Brain microvascular endothelial cell (primary cell): ENCODE measurements at regions not wholly inside any gene's neighbourhood (a gene's known extent, or its start where the extent isn't known, plus 50 kb on each side); places are given as distances from the start of the nearest gene placed in this dataset.
"Not testable (repeated sequence)": the region's sequence is repeated elsewhere in the genome, so short reads cannot be mapped to it uniquely, and the experiment has no call there.

Experiments used
- DNase-seq: peaks from one replicate; pipeline ENCODE4 v3.0.0-alpha.2; 2020
- H3K27ac ChIP-seq: fragments of 250-450 bp; sonication (Bioruptor Pico); 2 replicates; pipeline ENCODE4 v1.5.1; 2020; ENCODE audit warnings: mild to moderate bottlenecking, moderate library complexity
- H3K27me3 ChIP-seq: fragments of 250-450 bp; sonication (Bioruptor Pico); replicated peaks from 2 replicates; pipeline ENCODE4 v1.5.1; 2020; ENCODE audit warnings: mild to moderate bottlenecking
- H3K36me3 ChIP-seq: fragments of 250-450 bp; sonication (Bioruptor Pico); replicated peaks from 2 replicates; pipeline ENCODE4 v1.5.1; 2020; ENCODE audit warnings: mild to moderate bottlenecking
- H3K4me3 ChIP-seq: 2 replicates; pipeline ENCODE4 v1.5.1; 2011; ENCODE audit warnings: low read depth, mild to moderate bottlenecking, control low read depth, low read length, moderate library complexity
- in situ Hi-C: cut with HindIII; loops from 2 replicates; pipeline ENCODE4 v1.10.0; 2017; ENCODE audit warnings: low sequenced_read_pairs, low pct_ligation_motif_present
- TF ChIP-seq, protein P1 (sequence below): IDR thresholded peaks from 2 replicates; pipeline ENCODE4 v1.5.1; 2011; ENCODE audit warnings: low read depth, mild to moderate bottlenecking, moderate library complexity, low read length, control low read depth, inconsistent platforms; ENCODE audit errors: missing control alignments

DNA sequence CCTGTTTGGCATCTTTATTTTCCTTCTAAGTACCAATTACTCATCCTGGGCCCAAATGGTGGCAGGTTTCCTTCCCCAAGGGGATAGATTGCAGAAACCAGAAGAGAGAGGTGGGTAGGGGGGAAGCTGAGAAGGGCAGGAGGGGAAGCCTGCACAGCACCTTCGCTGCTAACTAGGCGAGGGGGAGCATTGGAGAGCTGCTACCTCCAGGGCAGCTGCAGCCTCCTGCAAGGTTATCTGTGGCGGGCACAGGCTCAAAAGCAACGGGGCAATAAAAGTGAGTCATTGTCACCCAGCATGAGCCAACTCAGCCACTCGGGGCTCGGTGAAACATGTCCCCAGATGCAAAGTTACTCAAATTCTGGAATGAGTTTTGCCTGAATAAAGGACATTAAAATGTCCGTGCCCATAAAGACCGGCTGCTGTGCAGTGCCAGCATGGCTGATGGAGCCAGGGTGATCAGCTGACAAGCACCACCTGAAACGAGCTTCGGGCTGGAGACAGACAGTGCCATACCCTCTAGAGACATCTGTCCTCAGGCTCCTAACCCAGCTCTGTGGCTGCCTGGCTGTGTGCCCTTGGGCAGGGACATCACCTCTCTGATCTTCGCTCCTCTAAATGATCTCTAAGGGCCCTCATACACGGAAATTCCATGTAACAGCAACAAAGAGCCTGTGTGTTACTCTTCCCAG, 68.1 kb upstream of the GRIN2A start:
- Histone ChIP-seq H3K4me3 (no peak overlapping the region), H3K36me3 (no peaks in the 10 kb centered on the region), H3K27me3 (no peaks in the 10 kb centered on the region), H3K27ac (no peak overlapping the region)
- TF ChIP-seq, protein P1, sequence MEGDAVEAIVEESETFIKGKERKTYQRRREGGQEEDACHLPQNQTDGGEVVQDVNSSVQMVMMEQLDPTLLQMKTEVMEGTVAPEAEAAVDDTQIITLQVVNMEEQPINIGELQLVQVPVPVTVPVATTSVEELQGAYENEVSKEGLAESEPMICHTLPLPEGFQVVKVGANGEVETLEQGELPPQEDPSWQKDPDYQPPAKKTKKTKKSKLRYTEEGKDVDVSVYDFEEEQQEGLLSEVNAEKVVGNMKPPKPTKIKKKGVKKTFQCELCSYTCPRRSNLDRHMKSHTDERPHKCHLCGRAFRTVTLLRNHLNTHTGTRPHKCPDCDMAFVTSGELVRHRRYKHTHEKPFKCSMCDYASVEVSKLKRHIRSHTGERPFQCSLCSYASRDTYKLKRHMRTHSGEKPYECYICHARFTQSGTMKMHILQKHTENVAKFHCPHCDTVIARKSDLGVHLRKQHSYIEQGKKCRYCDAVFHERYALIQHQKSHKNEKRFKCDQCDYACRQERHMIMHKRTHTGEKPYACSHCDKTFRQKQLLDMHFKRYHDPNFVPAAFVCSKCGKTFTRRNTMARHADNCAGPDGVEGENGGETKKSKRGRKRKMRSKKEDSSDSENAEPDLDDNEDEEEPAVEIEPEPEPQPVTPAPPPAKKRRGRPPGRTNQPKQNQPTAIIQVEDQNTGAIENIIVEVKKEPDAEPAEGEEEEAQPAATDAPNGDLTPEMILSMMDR: no peak
- DNase-seq: no peak
- in situ Hi-C loops: no loop called here

DNA sequence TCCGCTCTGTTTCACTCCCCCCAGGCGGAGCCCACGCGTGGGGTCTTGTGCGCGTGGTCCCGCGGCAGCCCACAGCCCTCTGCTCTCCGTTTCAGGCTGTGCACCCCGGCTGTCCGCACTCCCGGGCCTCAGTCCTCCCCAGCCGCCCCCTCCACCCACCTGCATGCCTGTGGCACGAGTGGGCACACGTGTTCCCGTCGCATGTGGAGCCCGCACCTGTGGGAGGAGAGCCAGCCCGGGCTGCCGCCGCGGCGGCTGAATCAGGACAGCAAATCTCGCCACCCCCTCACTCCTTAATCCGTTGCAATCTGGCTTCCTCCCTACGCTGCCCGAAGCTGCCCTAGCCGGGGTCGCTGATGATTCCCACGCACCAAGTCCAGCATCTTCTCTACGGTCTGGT, 69.9 kb upstream of the GRIN2A start:
- H3K4me3 ChIP-seq: no peak overlapping the region
- in situ Hi-C loops: no loop called here
- no peaks in the 10 kb centered on the region for H3K27me3 ChIP-seq
- no peak for DNase-seq
- H3K27ac ChIP-seq: no peak overlapping the region
- H3K36me3 ChIP-seq: no peaks in the 10 kb centered on the region
- TF ChIP-seq, protein P1: no peak

DNA sequence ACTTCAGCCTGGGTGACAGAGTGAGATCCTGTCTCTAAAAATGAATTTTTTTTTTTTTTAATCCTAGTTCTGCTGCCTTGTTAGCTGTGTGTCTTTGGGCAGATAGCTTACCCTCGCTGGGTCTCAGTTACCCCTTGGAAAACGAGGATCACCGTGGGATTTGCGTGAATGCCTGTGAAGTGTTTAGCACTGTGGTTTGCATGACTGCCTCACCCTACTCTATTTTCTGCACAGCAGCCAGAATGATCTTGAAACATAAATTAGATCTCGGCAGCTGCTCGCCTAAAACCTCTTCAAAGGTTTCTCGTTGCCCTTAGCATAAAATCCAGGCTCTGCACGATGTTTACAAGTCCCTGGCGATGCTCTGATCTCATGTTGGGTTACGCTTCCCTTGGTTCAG, 71.2 kb upstream of the GRIN2A start:
- H3K27ac ChIP-seq: no peak overlapping the region
- TF ChIP-seq, protein P1: no peak
- H3K36me3 ChIP-seq: no peaks in the 10 kb centered on the region
- in situ Hi-C loops: no loop called here
- DNase-seq: no peak
- no peaks in the 10 kb centered on the region for H3K27me3 ChIP-seq
- no peak overlapping the region for H3K4me3 ChIP-seq

DNA sequence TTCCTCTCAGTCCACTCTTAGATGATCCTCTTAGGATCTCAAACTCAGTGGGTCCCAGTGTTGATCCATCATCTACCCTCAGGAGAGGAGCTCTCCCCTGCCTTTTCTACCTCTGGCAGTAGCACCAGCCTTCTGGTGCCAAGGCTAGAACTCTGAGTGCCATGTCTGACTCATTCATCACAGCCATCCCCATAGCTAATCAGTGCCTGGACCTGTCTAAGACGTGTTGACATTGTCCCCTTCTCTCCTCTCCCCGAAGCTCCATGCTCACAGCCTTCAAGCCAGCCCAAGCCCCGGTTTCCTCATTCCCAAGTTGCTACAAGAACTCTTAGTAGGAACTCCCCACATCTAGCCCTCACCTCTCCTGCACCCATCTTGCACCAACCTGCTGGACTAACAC, 73.5 kb upstream of the GRIN2A start:
- Histone ChIP-seq H3K27ac (no peak overlapping the region), H3K4me3 (no peak overlapping the region), H3K36me3 (no peaks in the 10 kb centered on the region), H3K27me3 (no peaks in the 10 kb centered on the region)
- in situ Hi-C loops: no loop called here
- TF ChIP-seq, protein P1: no peak
- no peak for DNase-seq

DNA sequence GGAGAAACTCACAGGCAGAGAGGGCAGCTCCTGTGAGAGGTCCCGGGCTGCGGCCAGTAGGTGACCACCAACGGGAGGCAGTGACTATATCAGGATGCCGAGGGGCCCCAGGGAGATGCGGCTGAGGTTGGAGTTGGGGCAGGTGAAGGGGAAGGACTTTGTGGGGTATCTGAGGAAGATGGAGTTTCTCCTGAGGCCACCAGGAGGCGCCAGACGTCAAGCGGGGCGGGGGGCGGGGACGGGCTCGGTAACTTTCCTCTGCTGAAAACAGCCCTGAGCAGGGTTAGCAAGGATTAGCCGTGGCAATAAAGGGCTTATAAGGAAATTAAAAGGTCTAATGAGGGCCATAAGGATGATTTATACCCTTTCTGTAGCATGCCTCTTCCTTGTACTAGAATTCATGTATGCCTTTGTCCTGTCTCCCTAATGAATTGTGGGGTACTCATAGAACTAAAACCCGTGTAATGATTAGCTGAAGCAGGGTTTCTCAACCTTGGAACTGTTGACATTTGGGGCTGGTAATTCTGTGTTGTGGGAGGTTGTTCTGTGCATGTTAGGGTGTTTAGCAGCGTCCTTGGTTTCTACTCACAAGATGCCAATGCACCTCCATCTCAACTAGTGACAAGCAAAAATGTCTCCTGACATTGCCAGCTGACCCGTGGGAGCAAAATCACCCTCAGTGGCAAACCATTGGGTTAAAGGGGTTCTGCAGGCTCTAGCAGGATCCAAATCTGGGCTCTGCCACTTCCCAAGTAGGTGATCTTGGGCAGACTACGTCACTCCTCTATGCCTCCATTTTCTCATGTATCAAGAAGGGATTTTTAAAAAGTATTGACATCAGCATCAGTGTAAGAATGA, 74.8 kb upstream of the GRIN2A start:
- no peak for DNase-seq
- Histone ChIP-seq H3K4me3 (no peak overlapping the region), H3K36me3 (no peaks in the 10 kb centered on the region), H3K27ac (no peak overlapping the region), H3K27me3 (no peaks in the 10 kb centered on the region)
- in situ Hi-C loops: no loop called here
- TF ChIP-seq, protein P1: peak; percentile 83

DNA sequence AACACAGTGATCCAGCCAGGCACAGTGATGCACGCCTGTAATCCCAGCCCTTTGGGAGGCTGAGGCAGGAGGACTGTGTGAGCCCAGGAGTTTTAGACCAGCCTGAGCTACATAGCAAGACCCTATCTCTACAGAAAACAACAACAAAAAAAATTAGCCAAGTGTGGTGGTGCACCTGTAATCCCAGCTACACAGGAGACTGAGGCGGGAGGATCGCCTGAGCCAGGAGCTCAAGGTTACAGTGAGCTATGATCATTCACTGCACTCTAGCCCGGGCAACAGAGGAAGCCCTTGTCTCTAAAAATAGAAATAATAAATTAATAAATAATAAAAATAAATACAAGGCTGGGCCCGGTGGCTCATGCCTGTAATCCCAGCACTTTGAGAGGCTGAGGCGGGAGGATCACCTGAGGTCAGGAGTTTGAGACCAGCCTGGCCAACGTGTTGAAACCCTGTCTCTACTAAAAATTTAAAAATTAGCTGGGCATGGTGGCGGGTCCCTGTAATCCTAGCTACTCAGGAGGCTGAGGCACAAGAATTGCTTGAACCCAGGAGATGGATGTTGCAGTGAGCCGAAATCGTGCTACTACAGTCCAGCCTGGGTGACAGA, 75.5 kb upstream of the GRIN2A start:
- DNase-seq, in situ Hi-C loops, H3K27me3 ChIP-seq, H3K27ac ChIP-seq, H3K4me3 ChIP-seq, H3K36me3 ChIP-seq: not testable (repeated sequence)

DNA sequence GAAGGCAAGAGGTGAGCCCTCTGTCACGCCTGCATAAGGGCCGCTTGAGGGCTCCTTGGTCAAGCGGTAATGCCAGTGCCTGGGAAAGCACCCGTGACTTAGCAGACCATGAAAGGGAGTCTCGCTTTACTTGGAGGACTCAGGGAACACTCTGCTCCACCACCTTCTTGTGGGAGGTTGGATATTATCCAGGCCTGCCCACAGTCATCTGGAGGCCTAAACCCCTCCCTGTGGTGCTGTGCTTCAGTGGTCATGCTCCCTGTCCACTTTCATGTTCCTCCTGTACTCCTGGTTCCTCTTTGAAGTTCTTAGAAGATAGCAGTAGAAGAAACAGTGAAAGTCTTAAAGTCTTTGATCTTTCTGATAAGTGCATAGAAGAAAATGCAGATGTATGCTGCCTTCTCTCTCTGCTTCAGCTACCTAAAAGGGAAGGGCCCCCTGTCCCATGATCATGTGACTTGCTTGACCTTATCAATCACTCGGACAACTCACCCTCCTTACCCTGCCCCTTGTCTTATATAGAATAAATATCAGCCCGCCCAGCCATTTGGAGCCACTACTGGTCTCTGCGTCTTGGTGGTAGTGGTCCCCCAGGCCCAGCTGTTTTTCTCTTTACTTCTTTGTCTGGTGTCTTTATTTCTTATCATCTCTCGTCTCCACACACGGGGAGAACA, 76.8 kb upstream of the GRIN2A start:
- H3K27me3 ChIP-seq, H3K36me3 ChIP-seq, H3K27ac ChIP-seq, in situ Hi-C loops, DNase-seq, H3K4me3 ChIP-seq: not testable (repeated sequence)
